Endothelial cell of umbilical vein (primary cell): ENCODE measurements at regions not wholly inside any gene's neighbourhood (a gene's known extent, or its start where the extent isn't known, plus 50 kb on each side); places are given as distances from the start of the nearest gene placed in this dataset.

Experiments
- BruUV-seq: library from RNA; stranded (reverse); fragments of 400-500 nt; replicated peaks from 2 replicates; lab custom pipeline; 2021; lab: Mats Ljungman, UMichigan
- CTCF ChIA-PET: fragments of 300-600, 350-600 bp; sonication (Branson Sonifier 250); formaldehyde crosslinking; loops from one replicate; lab custom pipeline; 2021; ENCODE audit warnings: antibody characterized with exemption, inconsistent platforms; lab: Charles Lee
- POLR2A ChIA-PET: fragments of 300-600, 350-600 bp; sonication (Branson Sonifier 250); formaldehyde crosslinking; loops from one replicate; lab custom pipeline; 2021; ENCODE audit warnings: antibody characterized with exemption, inconsistent platforms; lab: Charles Lee
- DNase-seq: peaks from one replicate; pipeline ENCODE4 v3.0.0-alpha.2; 2011; ENCODE audit warnings: low read depth, low spot score
- FAIRE-seq: peaks from 2 replicates; lab custom pipeline; 2011; peaks lifted over from hg19 to GRCh38; lab: Jason Lieb, UNC
- H2AFZ ChIP-seq: 2 replicates; pipeline ENCODE4 v1.6.0; 2012; ENCODE audit warnings: low read depth, low read length, control low read depth, inconsistent platforms
- H3K27ac ChIP-seq: 2 replicates; pipeline ENCODE4 v1.5.1; 2011; ENCODE audit warnings: low read depth, mild to moderate bottlenecking, control low read depth, low read length, moderate library complexity; ENCODE audit not compliant: insufficient read depth
- H3K27me3 ChIP-seq, 2 experiments: 2 replicates each; pipeline versions ENCODE4 v1.6.0 to v1.6.1; 2011; ENCODE audit warnings: low read length in 2 of 2, mixed read lengths in 1 of 2; ENCODE audit not compliant: control insufficient read depth in 2 of 2, insufficient read depth in 2 of 2
- H3K36me3 ChIP-seq, 2 experiments: 2 replicates in 1 of 2; 3 replicates in 1 of 2; pipeline ENCODE4 v1.5.1; 2011; ENCODE audit warnings: low read length in 2 of 2, mild to moderate bottlenecking in 1 of 2, moderate library complexity in 1 of 2; ENCODE audit not compliant: control insufficient read depth in 2 of 2, insufficient read depth in 2 of 2; ENCODE audit errors: extremely low read depth in 1 of 2
- H3K4me1 ChIP-seq: 3 replicates; pipeline ENCODE4 v1.5.1; 2011; ENCODE audit warnings: mild to moderate bottlenecking, low read length; ENCODE audit not compliant: control insufficient read depth, insufficient read depth; ENCODE audit errors: extremely low read depth
- H3K4me2 ChIP-seq: 2 replicates; pipeline ENCODE4 v1.6.1; 2011; ENCODE audit warnings: low read length, control low read depth, mixed read lengths; ENCODE audit not compliant: insufficient read depth
- H3K4me3 ChIP-seq, 3 experiments: fragments of 200-600 bp in 1 of 3; sonication (generic), shearing (Covaris generic) in 1 of 3; replicated peaks in 1 of 3; 2 replicates each; pipeline ENCODE4 v1.5.1; 2011 to 2016; ENCODE audit warnings: control low read depth in 3 of 3, low read length in 3 of 3, mild to moderate bottlenecking in 2 of 3, inconsistent platforms in 1 of 3, low read depth in 1 of 3, moderate library complexity in 1 of 3; ENCODE audit not compliant: insufficient read depth in 1 of 3
- H3K79me2 ChIP-seq: 2 replicates; pipeline ENCODE4 v1.6.0; 2012; ENCODE audit warnings: low read length, inconsistent platforms; ENCODE audit not compliant: control insufficient read depth, insufficient read depth
- H3K9ac ChIP-seq: replicated peaks from 2 replicates; pipeline ENCODE3; 2011; ENCODE audit warnings: low read length, control low read depth; ENCODE audit not compliant: insufficient read depth; ENCODE audit errors: extremely low read depth
- H3K9me1 ChIP-seq: replicated peaks from 3 replicates; pipeline ENCODE4 v1.6.0; 2011; ENCODE audit warnings: mild to moderate bottlenecking, low read length; ENCODE audit not compliant: control insufficient read depth, insufficient read depth; ENCODE audit errors: extremely low read depth
- H3K9me3 ChIP-seq: replicated peaks from 2 replicates; pipeline ENCODE4 v1.5.1; 2012; ENCODE audit warnings: low read length, inconsistent platforms; ENCODE audit not compliant: control insufficient read depth, insufficient read depth
- H4K20me1 ChIP-seq: replicated peaks from 2 replicates; pipeline ENCODE3; 2011; ENCODE audit warnings: mild to moderate bottlenecking, low read length; ENCODE audit not compliant: control insufficient read depth, insufficient read depth; ENCODE audit errors: extremely low read depth
- CTCF ChIP-seq, 2 donors: IDR thresholded peaks; 1 replicate in 1 of 2; 2 replicates in 1 of 2; pipeline ENCODE4 v1.5.1; 2011; ENCODE audit warnings: low read length in 2 of 2, mild to moderate bottlenecking in 2 of 2, moderate library complexity in 2 of 2, control low read depth in 1 of 2, inconsistent platforms in 1 of 2, low read depth in 1 of 2; ENCODE audit not compliant: insufficient read depth in 1 of 2; ENCODE audit errors: extremely low read depth in 1 of 2
- EZH2 ChIP-seq: IDR thresholded peaks from 2 replicates; pipeline ENCODE4 v1.6.1; 2012; ENCODE audit warnings: borderline replicate concordance, low read depth, mild to moderate bottlenecking, moderate library complexity, low read length, inconsistent platforms; ENCODE audit not compliant: severe bottlenecking
- FOS ChIP-seq: IDR thresholded peaks from 2 replicates; pipeline ENCODE4 v1.6.1; 2011; ENCODE audit warnings: mild to moderate bottlenecking, low read length, moderate library complexity, borderline replicate concordance; ENCODE audit not compliant: insufficient read depth
- GATA2 ChIP-seq: IDR thresholded peaks from 2 replicates; pipeline ENCODE4 v1.7.0; 2011; ENCODE audit warnings: low read depth, mild to moderate bottlenecking, moderate library complexity, mixed read lengths, low read length; ENCODE audit not compliant: insufficient read length, insufficient read depth
- JUN ChIP-seq: IDR thresholded peaks from 2 replicates; pipeline ENCODE4 v1.6.1; 2011; ENCODE audit warnings: borderline replicate concordance, low read depth; ENCODE audit not compliant: insufficient read length, insufficient read depth
- MAX ChIP-seq: IDR thresholded peaks from 2 replicates; pipeline ENCODE4 v1.6.1; 2011; ENCODE audit not compliant: insufficient read depth, insufficient read length
- MYC ChIP-seq: IDR thresholded peaks from one replicate; pipeline ENCODE4 v1.6.1; 2011; ENCODE audit warnings: mild to moderate bottlenecking, low read depth, low read length
- POLR2A ChIP-seq: IDR thresholded peaks from 2 replicates; pipeline ENCODE4 v1.6.1; 2012; ENCODE audit warnings: low read depth, mild to moderate bottlenecking, control low read depth, low read length
- POLR2AphosphoS5 ChIP-seq: IDR thresholded peaks from 2 replicates; pipeline ENCODE4 v1.6.1; 2012; ENCODE audit warnings: low read depth, mild to moderate bottlenecking, control low read depth, low read length, moderate library complexity; ENCODE audit not compliant: insufficient read depth
- dilution Hi-C: fragments of 300-500 bp; cut with MboI; formaldehyde crosslinking; loops from one replicate; pipeline ENCODE4 v1.15.0; 2019; ENCODE audit warnings: low sequenced_read_pairs; ENCODE audit not compliant: extremely low pct_ligation_motif_present
- intact Hi-C: fragments of 100-400 bp; cut with micrococcal nuclease; formaldehyde crosslinking; loops from one replicate; pipeline ENCODE4 v1.10.0; 2022

GRCh38 chr3:82618594-82618993 is 857.1 kb upstream of the GBE1 start:
- FAIRE-seq (no peak), DNase-seq (no peak)
- Histone ChIP-seq H3K4me3 (no peak overlapping the region), H3K27ac (no peak overlapping the region), H3K27me3 (no peaks in the 10 kb centered on the region), H2AFZ (no peak overlapping the region), H3K4me2 (no peak overlapping the region), H4K20me1 (no peaks in the 10 kb centered on the region), H3K4me1 (no peaks in the 10 kb centered on the region), H3K9me1 (no peaks in the 10 kb centered on the region), H3K9me3 (no peaks in the 10 kb centered on the region), H3K79me2 (no peaks in the 10 kb centered on the region), H3K36me3 (no peaks in the 10 kb centered on the region), H3K9ac (no peak overlapping the region)
- intact Hi-C loops (no loop called here), dilution Hi-C loops (no loop called here)
- CTCF ChIA-PET: no interaction called here
- no TSS peak for BruUV-seq
- POLR2A ChIA-PET: no interaction called here
- no peak for TF ChIP-seq EZH2
- no peak for TF ChIP-seq POLR2AphosphoS5
- no peak for TF ChIP-seq GATA2

- no TSS peak for BruUV-seq
- intact Hi-C loops (no loop called here), dilution Hi-C loops (no loop called here)
- no peaks in the 10 kb centered on the region for H3K27me3 ChIP-seq
- H3K27ac ChIP-seq: no peak overlapping the region
- H2AFZ ChIP-seq: no peak overlapping the region
- no peaks in the 10 kb centered on the region for H3K9me1 ChIP-seq
- DNase-seq: no peak
- H3K36me3 ChIP-seq: no peaks in the 10 kb centered on the region
- H3K4me2 ChIP-seq: no peak overlapping the region
- no peaks in the 10 kb centered on the region for H3K79me2 ChIP-seq
- H4K20me1 ChIP-seq: no peaks in the 10 kb centered on the region
- no peak for FAIRE-seq
- H3K9me3 ChIP-seq: no peaks in the 10 kb centered on the region
- H3K4me1 ChIP-seq: no peaks in the 10 kb centered on the region
- no peak overlapping the region for H3K4me3 ChIP-seq
- no peak for TF ChIP-seq MYC
- TF ChIP-seq MAX: no peak
- TF ChIP-seq EZH2: no peak
- TF ChIP-seq GATA2: no peak
- no peak for TF ChIP-seq POLR2AphosphoS5
- TF ChIP-seq POLR2A: no peak
- TF ChIP-seq FOS: no peak
- TF ChIP-seq JUN: no peak
- no peak for TF ChIP-seq CTCF (IDR thresholded peaks at IDR 0.05; ENCODE audit: extremely low read depth in 1 of 2, insufficient read depth in 1 of 2, low read depth in 1 of 2, low read length in 2 of 2)
- CTCF ChIA-PET: no interaction called here
- POLR2A ChIA-PET: no interaction called here
- no peak overlapping the region for H3K9ac ChIP-seq
These were observed 848.8 kb upstream of the GBE1 start for GRCh38 chr3:82610236-82610635.
